Natural killer cell treated with Interleukin-12 subunit alpha and Interleukin-12 subunit beta and Interleukin-15 and Interleukin-18, amount 100 ng/mL, for 72 hours (primary cell): ENCODE measurements at regions not wholly inside any gene's neighbourhood (a gene's known extent, or its start where the extent isn't known, plus 50 kb on each side); places are given as distances from the start of the nearest gene placed in this dataset.
A peak's percentile ranks its signal among the peaks of the same experiment; 100 is the strongest.

Experiments
- ATAC-seq, 2 donors: fragments of 150-1000 bp; cut with Tn5 transposase in 1 of 2; sonication (Bioruptor Pico), chemical (Tn5 transposase) in 1 of 2; 2 replicates each; pipeline ENCODE4 v1.10.0; 2021
- DNase-seq: peaks from one replicate; pipeline ENCODE4 v3.0.0; 2022; ENCODE audit warnings: low spot score
- H3K27ac Mint-ChIP-seq, 2 donors: 1 replicate in 1 of 2; 2 replicates in 1 of 2; pipeline ENCODE4 v1.8.0; 2022; ENCODE audit warnings: mixed read lengths in 2 of 2, mild to moderate bottlenecking in 1 of 2, moderate library complexity in 1 of 2
- H3K27me3 Mint-ChIP-seq, 2 donors: 1 replicate in 1 of 2; 2 replicates in 1 of 2; pipeline ENCODE4 v1.8.0; 2022; ENCODE audit warnings: mixed read lengths in 2 of 2
- H3K36me3 Mint-ChIP-seq: one replicate; pipeline ENCODE4 v1.8.0; 2022; ENCODE audit warnings: mixed read lengths
- H3K4me1 Mint-ChIP-seq, 2 donors: 1 replicate in 1 of 2; 2 replicates in 1 of 2; pipeline ENCODE4 v1.8.0; 2022; ENCODE audit warnings: low read depth in 2 of 2, mixed read lengths in 2 of 2, mild to moderate bottlenecking in 1 of 2
- H3K4me3 Mint-ChIP-seq: one replicate; pipeline ENCODE4 v1.8.0; 2022; ENCODE audit warnings: mixed read lengths
- H3K9me3 Mint-ChIP-seq: 2 replicates; pipeline ENCODE4 v1.8.0; 2022; ENCODE audit warnings: mixed read lengths

GRCh38 chr15:69816522-69816921 lies 281.2 kb downstream of the TLE3 start:
- DNase-seq: no peak
- peaks cover 0 to 5% of the 10 kb centered on the region in 2 donors for H3K4me1 Mint-ChIP-seq
- no peak overlapping the region for H3K4me3 Mint-ChIP-seq
- H3K27me3 Mint-ChIP-seq: peaks cover 7 to 16% of the 10 kb centered on the region in 2 donors
- H3K36me3 Mint-ChIP-seq: no peaks in the 10 kb centered on the region
- ATAC-seq: no peak
- H3K27ac Mint-ChIP-seq: no peak overlapping the region
- H3K9me3 Mint-ChIP-seq: no peaks in the 10 kb centered on the region

- ATAC-seq (no peak), DNase-seq (no peak)
- Mint-ChIP-seq H3K27me3 (peaks cover 7 to 21% of the 10 kb centered on the region in 2 donors), H3K4me1 (peaks cover 0 to 5% of the 10 kb centered on the region in 2 donors), H3K27ac (no peak overlapping the region), H3K9me3 (no peaks in the 10 kb centered on the region), H3K36me3 (no peaks in the 10 kb centered on the region), H3K4me3 (no peak overlapping the region)
Observed at GRCh38 chr15:69818529-69818928, 279.2 kb downstream of the TLE3 start.

GRCh38 chr15:69819371-69819770 lies 278.3 kb downstream of the TLE3 start:
- no peak for ATAC-seq
- H3K27me3 Mint-ChIP-seq: peaks cover 7 to 19% of the 10 kb centered on the region in 2 donors
- H3K4me1 Mint-ChIP-seq: peaks cover 0 to 5% of the 10 kb centered on the region in 2 donors
- H3K27ac Mint-ChIP-seq: no peak overlapping the region
- no peak for DNase-seq
- H3K9me3 Mint-ChIP-seq: no peaks in the 10 kb centered on the region
- no peak overlapping the region for H3K4me3 Mint-ChIP-seq
- H3K36me3 Mint-ChIP-seq: no peaks in the 10 kb centered on the region

- DNase-seq: no peak
- Mint-ChIP-seq H3K27ac (no peak overlapping the region), H3K4me3 (no peak overlapping the region), H3K9me3 (no peaks in the 10 kb centered on the region), H3K36me3 (no peaks in the 10 kb centered on the region), H3K4me1 (no peaks in the 10 kb centered on the region), H3K27me3 (peaks cover 7 to 17% of the 10 kb centered on the region in 2 donors)
- no peak for ATAC-seq
Observed at GRCh38 chr15:69820819-69821218, 276.9 kb downstream of the TLE3 start.

- no peak for ATAC-seq
- DNase-seq: no peak
- H3K9me3 Mint-ChIP-seq: no peaks in the 10 kb centered on the region
- H3K27me3 Mint-ChIP-seq: peaks cover 0 to 21% of the 10 kb centered on the region in 2 donors
- no peaks in the 10 kb centered on the region for H3K4me1 Mint-ChIP-seq
- H3K36me3 Mint-ChIP-seq: no peaks in the 10 kb centered on the region
- no peak overlapping the region for H3K4me3 Mint-ChIP-seq
- H3K27ac Mint-ChIP-seq: no peak overlapping the region
Observed at GRCh38 chr15:69823223-69823907, 274.4 kb downstream of the TLE3 start.

GRCh38 chr15:69824075-69824876 lies 273.4 kb downstream of the TLE3 start:
- H3K27me3 Mint-ChIP-seq: peaks cover 0 to 17% of the 10 kb centered on the region in 2 donors
- peaks cover 0 to 2% of the 10 kb centered on the region in 2 donors for H3K4me1 Mint-ChIP-seq
- H3K27ac Mint-ChIP-seq: no peak overlapping the region
- ATAC-seq (no peak), DNase-seq (no peak)
- H3K36me3 Mint-ChIP-seq: no peaks in the 10 kb centered on the region
- H3K9me3 Mint-ChIP-seq: no peaks in the 10 kb centered on the region
- no peak overlapping the region for H3K4me3 Mint-ChIP-seq

- Mint-ChIP-seq H3K4me1 (peaks cover 0 to 2% of the 10 kb centered on the region in 2 donors), H3K27ac (no peak overlapping the region), H3K4me3 (no peak overlapping the region), H3K36me3 (no peaks in the 10 kb centered on the region), H3K9me3 (no peaks in the 10 kb centered on the region), H3K27me3 (peaks cover 0 to 17% of the 10 kb centered on the region in 2 donors)
- ATAC-seq: no peak
- no peak for DNase-seq
Observed at GRCh38 chr15:69824877-69825406, 272.8 kb downstream of the TLE3 start.

GRCh38 chr15:69825941-69826818 lies 271.5 kb downstream of the TLE3 start:
- H3K27ac Mint-ChIP-seq: peak overlapping the region in 1 of 2 donors; percentile 72

GRCh38 chr15:69826819-69827175 lies 270.9 kb downstream of the TLE3 start:
- no peaks in the 10 kb centered on the region for H3K9me3 Mint-ChIP-seq
- DNase-seq (no peak), ATAC-seq (no peak)

More at GRCh38 chr15:69825941-69826818, 271.5 kb downstream of the TLE3 start:
- H3K36me3 Mint-ChIP-seq: no peaks in the 10 kb centered on the region
- peaks cover 0 to 2% of the 10 kb centered on the region in 2 donors for H3K4me1 Mint-ChIP-seq
- H3K27me3 Mint-ChIP-seq: peaks cover 0 to 17% of the 10 kb centered on the region in 2 donors
- H3K4me3 Mint-ChIP-seq: no peak overlapping the region
- DNase-seq (no peak), ATAC-seq (no peak)
- no peaks in the 10 kb centered on the region for H3K9me3 Mint-ChIP-seq

GRCh38 chr15:69827751-69828150 lies 270.0 kb downstream of the TLE3 start:
- no peak overlapping the region for H3K27ac Mint-ChIP-seq
- H3K36me3 Mint-ChIP-seq: no peaks in the 10 kb centered on the region
- H3K9me3 Mint-ChIP-seq: no peaks in the 10 kb centered on the region
- ATAC-seq: no peak
- peaks cover 0 to 2% of the 10 kb centered on the region in 2 donors for H3K4me1 Mint-ChIP-seq
- no peak overlapping the region for H3K4me3 Mint-ChIP-seq
- no peak for DNase-seq
- peaks cover 0 to 14% of the 10 kb centered on the region in 2 donors for H3K27me3 Mint-ChIP-seq

More at GRCh38 chr15:69826819-69827175, 270.9 kb downstream of the TLE3 start:
- peak overlapping the region in 1 of 2 donors; percentile 72 for H3K27ac Mint-ChIP-seq
- peaks cover 0 to 17% of the 10 kb centered on the region in 2 donors for H3K27me3 Mint-ChIP-seq
- no peaks in the 10 kb centered on the region for H3K36me3 Mint-ChIP-seq
- peaks cover 0 to 2% of the 10 kb centered on the region in 2 donors for H3K4me1 Mint-ChIP-seq
- no peak overlapping the region for H3K4me3 Mint-ChIP-seq

GRCh38 chr15:69828181-69828828 lies 269.4 kb downstream of the TLE3 start:
- DNase-seq (no peak), ATAC-seq (no peak)
- no peak overlapping the region for H3K4me3 Mint-ChIP-seq
- peaks cover 0 to 15% of the 10 kb centered on the region in 2 donors for H3K27me3 Mint-ChIP-seq
- peaks cover 0 to 2% of the 10 kb centered on the region in 2 donors for H3K4me1 Mint-ChIP-seq
- H3K36me3 Mint-ChIP-seq: no peaks in the 10 kb centered on the region
- H3K27ac Mint-ChIP-seq: no peak overlapping the region
- H3K9me3 Mint-ChIP-seq: no peaks in the 10 kb centered on the region

- H3K9me3 Mint-ChIP-seq: no peaks in the 10 kb centered on the region
- no peaks in the 10 kb centered on the region for H3K36me3 Mint-ChIP-seq
- peaks cover 0 to 17% of the 10 kb centered on the region in 2 donors for H3K27me3 Mint-ChIP-seq
- H3K4me3 Mint-ChIP-seq: no peak overlapping the region
- peaks cover 0 to 2% of the 10 kb centered on the region in 2 donors for H3K4me1 Mint-ChIP-seq
- H3K27ac Mint-ChIP-seq: no peak overlapping the region
- no peak for ATAC-seq
- no peak for DNase-seq
Observed at GRCh38 chr15:69829974-69830373, 267.7 kb downstream of the TLE3 start.

- Mint-ChIP-seq H3K4me3 (no peak overlapping the region), H3K27me3 (peaks cover 0 to 15% of the 10 kb centered on the region in 2 donors), H3K4me1 (peaks cover 0 to 2% of the 10 kb centered on the region in 2 donors), H3K27ac (no peak overlapping the region), H3K9me3 (no peaks in the 10 kb centered on the region), H3K36me3 (no peaks in the 10 kb centered on the region)
- DNase-seq: no peak
- ATAC-seq: no peak
Observed at GRCh38 chr15:69830430-69830829, 267.3 kb downstream of the TLE3 start.
